Hematopoietic multipotent progenitor cell treated with erythropoietin and hydrocortisone succinate and interleukin-3 and kit ligand, for 15 days (in vitro differentiated cells): ENCODE measurements at regions not wholly inside any gene's neighbourhood (a gene's known extent, or its start where the extent isn't known, plus 50 kb on each side); places are given as distances from the start of the nearest gene placed in this dataset.

Experiments used
- DNase-seq: peaks from one replicate; pipeline ENCODE4 v3.0.0-alpha.2; 2015; ENCODE audit warnings: low spot score

GRCh38 chr4:125808570-125808969, 493.8 kb downstream of the FAT4 start:
- DNase-seq, result no peak

DNA sequence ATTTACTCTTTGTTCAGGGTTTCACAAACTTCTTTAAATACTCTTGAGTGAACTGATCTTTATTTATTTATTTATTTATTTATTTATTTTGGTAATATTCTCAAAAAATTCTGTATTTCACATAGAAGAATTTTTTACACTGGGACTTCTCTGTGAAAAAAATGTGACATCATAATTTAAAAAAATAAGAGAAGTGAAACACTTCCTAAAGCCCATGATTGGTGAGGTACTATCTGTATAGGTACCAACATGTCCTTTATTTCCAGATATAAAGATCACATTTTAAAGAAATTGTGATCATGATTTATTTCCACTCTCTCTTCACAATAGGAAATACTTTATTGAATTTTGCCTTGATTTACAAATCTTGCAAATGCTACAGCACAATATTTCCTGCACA, 497.1 kb downstream of the FAT4 start:
- no peak for DNase-seq

DNA sequence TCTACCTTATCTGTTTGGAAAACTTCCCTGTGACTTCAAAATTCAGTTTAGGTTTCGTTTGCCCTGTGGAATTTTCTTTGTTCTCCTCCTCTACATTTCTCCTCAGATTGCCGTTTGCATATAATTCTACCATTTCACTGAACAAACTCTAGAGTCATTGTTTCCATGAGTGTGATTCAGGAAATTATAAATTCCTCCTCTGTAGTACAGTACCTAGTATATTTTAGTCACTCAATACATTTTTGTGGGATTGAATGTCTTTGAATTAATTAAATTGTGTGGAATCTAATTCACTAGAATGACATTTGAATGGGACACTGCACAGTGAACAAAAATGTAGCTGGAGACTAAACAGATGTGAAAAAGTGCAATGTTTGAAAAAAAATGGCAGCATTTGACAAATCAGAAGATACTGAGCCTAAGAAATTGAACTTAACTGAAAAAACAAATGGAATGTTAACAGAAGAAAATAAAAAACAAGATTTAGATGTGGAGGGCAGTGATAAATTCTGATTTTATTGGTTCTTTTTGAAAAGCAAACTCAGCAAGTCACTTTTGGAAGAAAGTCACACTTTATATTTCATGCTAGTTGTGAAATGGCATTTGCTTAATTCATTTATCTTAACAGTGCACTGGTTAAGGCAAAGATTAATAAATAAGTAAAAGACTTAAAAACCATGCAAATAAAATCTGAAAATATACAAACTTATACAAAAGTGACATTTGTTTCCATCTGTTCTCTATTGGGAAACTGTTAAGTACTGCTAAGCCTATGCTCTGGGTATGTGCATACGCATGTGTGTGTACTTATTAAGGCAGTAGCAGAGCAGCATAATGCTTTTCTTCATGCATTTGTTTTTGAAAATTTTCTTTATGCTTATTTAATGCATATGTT, 512.3 kb downstream of the FAT4 start:
- DNase-seq, result no peak

DNA sequence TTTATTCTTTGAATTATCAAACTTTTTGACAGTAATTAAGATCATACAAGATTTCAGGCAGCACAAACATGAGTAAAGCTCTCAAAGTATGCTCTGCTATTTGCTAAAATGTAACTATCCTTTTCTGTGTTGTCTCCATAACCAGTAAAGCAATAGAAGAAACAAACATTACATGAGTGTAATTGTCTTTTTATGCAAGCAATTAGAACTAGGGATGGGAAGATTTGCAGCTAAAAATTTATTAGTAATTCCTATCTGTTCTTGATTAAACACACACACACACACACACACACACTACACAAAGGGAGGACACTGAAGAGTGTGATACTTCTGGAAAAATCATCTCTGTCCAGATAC, 512.9 kb downstream of the FAT4 start:
- DNase-seq, result no peak

- no peak for DNase-seq
Measured at GRCh38 chr4:125828346-125828745, 513.6 kb downstream of the FAT4 start.

DNA sequence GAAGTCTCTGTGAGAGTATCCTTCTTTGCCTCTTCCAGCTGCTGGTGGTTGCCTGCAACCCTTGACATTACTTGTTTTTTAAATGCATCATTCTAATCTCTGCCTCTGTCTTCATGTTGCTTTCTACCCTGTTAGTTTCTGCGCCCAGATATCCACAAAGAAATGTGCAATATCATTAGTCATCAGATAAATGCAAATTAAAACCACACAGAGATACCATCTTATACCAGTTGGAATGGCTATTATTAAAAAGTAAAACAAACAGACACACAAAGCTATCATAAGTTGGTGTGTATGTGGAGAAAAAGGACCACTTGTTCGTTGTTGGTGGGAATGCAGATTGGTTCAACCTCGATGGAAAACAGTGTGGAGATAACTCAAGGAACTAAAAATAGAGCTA, 517.4 kb downstream of the FAT4 start:
- DNase-seq, result no peak

GRCh38 chr4:125836597-125837195, 521.9 kb downstream of the FAT4 start:
- no peak for DNase-seq

DNA sequence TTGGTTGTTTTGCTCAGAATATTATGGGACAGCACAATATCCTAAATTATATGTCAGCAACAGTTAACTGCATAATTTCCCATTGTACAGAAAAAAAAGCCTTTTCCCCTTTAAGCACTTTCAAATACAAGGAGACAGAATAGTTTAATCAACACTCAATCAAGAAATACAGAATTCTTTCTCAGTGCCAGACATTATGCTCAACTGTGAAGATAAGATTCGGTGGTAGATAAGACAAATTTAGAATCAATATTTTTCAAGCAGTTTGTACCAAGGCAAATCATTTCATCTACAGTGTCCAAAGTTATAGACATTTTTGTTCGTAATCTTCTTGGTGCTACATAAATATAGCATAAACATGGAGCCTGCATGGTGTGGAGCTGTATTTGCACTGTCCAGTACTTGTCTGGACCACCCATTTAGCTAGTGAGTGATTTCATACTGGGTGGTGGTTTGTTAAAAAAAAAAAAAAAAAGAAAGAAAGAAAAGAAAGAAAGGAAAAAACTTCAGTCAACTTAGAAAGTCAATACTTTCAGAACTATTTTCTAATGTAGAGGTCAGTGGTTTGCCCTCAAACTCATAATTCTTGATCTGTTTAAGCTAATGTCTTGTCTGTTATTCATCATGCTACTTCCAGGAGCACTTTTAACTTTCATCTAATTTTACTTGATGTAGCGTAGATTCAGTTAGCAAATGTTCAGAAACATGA, 522.9 kb downstream of the FAT4 start:
- no peak for DNase-seq

- no peak for DNase-seq
Measured at GRCh38 chr4:125838202-125838601, 523.4 kb downstream of the FAT4 start.

DNA sequence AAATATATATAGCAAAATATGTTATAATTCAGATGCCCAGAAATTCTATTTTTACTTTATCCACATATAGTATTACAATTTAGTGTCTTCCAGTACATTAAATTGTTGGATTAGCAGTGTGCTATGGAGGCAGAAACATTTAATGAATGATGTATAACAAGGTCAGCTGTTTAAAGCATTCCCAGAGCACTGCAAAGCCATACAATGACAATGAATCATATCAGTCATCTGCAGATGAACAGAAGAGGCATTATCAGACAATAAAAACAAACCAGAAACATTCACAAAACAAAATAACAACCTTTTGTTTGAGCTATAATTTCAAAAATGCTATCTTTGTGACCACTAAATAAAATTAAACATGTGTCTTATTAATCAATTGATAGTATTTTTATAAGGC, 524.2 kb downstream of the FAT4 start:
- DNase-seq, result no peak

DNA sequence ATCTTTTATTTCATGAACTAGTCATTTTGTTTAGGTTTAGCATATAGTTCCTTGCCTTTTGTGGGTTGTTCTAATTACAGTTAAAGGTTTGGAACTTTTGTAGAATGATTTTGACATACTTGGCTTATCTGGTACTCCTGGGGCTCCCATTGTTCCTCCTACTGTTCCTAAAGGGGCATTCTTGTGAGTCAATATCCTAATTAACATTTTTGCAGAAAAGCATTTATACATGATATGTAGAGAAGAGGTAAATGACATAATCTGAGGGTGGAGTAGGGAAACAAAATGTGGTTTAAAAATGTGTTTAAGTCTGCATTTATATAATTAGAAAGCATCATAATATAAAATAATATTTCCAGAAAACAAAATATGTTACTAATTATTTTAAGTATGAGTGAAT, 529.2 kb downstream of the FAT4 start:
- DNase-seq, result no peak

DNA sequence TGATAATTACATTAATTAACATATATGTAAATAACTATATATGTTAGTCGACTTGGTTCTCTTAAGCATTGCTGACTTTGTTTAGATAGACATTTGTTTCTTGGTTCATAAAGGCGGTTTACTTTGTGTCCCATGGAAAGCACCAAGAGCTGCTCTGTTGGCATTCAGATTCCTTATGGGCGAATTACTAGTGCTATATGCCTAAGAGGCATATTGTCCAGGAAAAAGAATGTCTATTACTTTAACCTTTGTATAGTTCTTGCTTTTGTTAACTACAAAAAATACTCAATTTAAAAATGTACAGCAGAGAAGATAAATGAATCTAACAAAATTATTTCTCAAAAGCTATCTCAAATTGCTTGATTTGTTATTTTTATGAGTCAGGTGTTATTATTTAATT, 532.8 kb downstream of the FAT4 start:
- no peak for DNase-seq

DNA sequence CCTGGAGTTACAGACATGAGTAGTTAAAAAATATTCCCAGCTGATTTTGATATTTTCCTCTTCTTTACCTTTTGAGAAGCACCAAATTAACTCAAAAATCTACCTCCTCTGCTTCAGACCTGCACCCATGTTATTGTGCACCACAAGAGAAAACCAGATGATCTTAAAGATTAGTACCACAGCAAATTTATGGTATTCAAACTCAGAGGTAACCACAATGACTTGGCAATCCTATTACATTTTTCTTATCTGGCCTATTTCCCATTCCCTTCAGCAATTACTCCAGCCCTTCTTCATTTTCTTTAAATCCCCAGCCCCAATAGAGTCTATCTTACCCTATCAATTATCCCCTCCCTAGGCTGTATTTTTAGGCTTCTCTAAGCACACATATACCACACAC, 535.1 kb downstream of the FAT4 start:
- DNase-seq, result no peak

DNA sequence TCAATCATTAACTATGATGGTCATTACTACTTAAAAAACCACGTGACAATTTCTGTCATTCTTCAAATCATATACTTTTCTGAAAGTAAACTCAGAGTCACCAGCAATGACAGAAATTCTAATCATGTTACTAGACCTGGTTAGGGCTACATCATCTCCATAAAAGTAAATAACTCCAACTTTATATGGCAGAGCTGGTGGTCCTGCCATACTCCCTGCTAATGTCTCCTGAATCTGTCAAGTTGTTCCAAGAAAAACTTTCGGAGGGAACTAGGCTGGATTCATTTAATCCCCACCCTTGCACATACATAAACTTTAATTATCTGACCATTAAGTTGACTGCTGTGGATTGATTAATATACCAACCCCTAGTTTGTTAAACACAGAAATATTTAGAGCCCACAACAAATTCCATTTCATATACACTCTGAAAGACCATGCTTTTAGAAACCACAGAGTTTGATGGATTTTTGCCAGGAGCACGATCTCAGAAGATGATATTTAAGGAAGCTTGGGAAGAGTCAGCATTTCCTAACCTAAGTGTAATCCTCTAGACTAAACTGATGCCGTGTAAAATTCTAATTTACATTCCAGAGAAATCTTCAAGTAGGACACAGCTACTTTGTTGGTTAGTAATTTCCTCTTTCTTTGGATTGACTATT, 577.0 kb downstream of the FAT4 start:
- no peak for DNase-seq

DNA sequence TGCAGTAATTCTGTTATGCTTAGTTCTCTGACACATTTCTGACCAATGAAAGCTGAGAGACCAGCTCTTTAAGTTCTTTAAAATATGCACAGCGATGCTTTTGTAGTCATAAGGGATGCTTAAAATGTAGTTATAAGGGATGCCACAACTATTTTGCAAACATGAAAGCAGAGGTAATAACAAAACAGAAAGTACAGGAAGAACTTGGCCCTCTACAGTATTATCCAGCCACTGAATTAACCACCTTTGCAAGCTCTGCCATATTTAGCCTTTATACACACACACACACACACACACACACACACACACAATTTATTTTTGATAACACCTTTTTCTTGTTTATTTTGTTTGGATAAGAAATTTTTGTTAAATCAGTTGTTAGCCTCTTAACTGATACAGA, 590.0 kb downstream of the FAT4 start:
- no peak for DNase-seq

DNA sequence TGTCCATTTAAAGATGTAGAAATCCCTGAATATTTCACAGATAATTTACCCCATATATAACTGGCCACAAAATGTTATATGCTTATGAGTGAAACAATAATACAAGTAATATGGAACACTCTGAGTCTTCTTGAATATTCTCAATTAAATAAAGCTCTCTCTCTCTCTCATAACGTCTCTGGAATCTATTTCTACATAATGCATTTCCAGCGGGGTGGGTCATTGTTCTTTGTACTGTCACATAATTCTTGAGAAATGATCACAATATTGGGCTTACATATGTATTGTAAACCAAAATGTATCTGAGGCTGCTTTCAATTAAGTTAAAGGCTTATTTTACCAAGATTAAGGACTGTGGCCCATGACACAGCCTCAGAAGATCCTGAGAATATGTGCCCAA, 596.3 kb downstream of the FAT4 start:
- no peak for DNase-seq

DNA sequence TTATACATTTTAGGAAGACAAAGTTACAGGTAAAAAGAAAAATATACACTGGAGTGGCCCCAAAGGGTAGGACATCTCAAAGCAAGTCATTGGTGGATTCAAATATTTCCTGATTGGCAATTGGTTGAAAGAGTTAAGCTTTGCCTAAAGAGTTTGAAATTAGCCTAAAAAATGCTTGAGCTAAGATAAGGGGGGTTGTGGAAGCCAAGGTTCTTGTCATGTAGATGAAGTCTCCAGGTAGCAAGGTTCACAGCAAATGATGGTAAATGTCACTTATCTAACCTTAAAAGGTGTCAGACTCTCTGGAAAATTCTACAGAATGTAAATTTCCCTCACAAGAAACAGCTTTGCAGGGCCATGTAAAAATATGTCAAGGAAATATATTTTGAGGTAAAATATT, 596.7 kb downstream of the FAT4 start:
- no peak for DNase-seq

DNA sequence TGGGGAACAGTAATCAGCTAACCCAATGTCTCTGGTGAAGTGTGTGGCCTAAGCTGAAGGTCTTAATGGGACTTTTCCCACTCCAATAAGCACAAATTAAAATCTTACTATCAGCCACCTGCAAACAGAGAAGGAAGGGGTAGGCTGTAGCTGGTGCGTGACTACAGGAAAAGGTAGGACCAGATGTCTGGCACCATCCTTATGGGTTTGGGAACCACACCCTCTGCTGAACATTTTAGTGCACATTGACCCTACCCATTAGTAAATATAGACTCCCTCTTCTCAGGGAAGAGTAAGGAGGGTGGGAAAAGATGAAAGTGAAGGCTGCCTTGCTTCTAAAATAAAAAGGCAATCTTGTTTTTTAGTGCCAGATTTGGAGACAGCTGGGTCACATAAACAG, 602.8 kb downstream of the FAT4 start:
- no peak for DNase-seq

DNA sequence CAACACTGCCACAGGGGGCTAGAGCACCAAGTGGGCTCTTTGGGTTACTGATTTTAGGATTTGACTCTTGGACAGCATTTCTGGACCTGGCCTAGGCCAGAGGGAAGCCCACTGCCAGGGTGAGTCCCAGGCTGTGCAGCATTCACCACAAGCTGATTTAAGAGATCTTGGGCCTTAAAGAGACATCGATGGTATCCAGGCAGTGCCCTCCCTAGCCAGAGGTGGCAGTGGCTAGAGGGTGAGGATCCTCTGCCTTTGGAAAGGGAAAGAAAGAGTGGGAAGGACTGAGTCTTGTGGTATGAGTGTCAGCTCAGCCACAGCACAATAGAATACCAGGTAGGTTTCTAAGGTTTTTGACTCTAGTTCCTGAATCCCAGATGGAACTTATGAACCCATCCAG, 613.9 kb downstream of the FAT4 start:
- DNase-seq, result no peak

- DNase-seq, result no peak
Measured at GRCh38 chr4:125938541-125938940, 623.8 kb downstream of the FAT4 start.

GRCh38 chr4:125940426-125940825, 625.7 kb downstream of the FAT4 start:
- no peak for DNase-seq

DNA sequence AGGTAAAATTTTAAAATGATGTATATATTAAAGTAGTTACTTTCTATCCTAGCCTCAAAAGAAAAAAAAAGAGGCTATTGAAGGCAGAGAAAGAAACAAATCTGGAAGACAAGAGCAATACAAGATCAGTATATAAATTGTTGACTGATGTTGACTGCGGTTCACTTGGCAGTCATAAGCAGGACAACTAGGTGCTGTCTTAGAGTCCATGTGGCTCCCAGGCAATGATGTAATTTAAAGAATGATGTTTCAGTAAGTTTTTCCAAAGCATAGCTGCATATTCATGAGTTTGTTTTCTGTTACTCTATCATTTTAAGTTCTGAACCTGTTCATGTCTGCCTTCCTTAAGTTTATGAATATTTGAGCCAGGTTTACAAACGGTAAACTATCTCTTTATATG, 630.2 kb downstream of the FAT4 start:
- DNase-seq, result no peak

- no peak for DNase-seq
Measured at GRCh38 chr4:125948021-125948420, 633.3 kb downstream of the FAT4 start.
